GM19043 (cell line): ENCODE measurements at regions not wholly inside any gene's neighbourhood (a gene's known extent, or its start where the extent isn't known, plus 50 kb on each side); places are given as distances from the start of the nearest gene placed in this dataset.

Source experiments
- ATAC-seq: cut with Tn5 transposase; IDR thresholded peaks from one replicate; pipeline ENCODE4 v1.9.1; 2021; ENCODE audit warnings: low read depth; ENCODE audit not compliant: unreplicated experiment

GRCh38 chr14:48536318-48536717 lies 860.9 kb upstream of the MDGA2 start:
- ATAC-seq = no peak

- no peak for ATAC-seq
Observed at GRCh38 chr14:48527832-48528231, 852.4 kb upstream of the MDGA2 start.

- ATAC-seq = no peak
Observed at GRCh38 chr14:48526307-48526706, 850.9 kb upstream of the MDGA2 start.

GRCh38 chr14:48504921-48505320 lies 829.5 kb upstream of the MDGA2 start:
- ATAC-seq = no peak

- no peak for ATAC-seq
Observed at GRCh38 chr14:48490756-48491155, 815.4 kb upstream of the MDGA2 start.

- no peak for ATAC-seq
Observed at GRCh38 chr14:48473944-48474343, 798.5 kb upstream of the MDGA2 start.

GRCh38 chr14:48456051-48456450 lies 780.6 kb upstream of the MDGA2 start:
- ATAC-seq = no peak

- ATAC-seq = no peak
Observed at GRCh38 chr14:48454887-48455286, 779.5 kb upstream of the MDGA2 start.

- no peak for ATAC-seq
Observed at GRCh38 chr14:48452437-48452995, 777.1 kb upstream of the MDGA2 start.

GRCh38 chr14:48435221-48435620 lies 759.8 kb upstream of the MDGA2 start:
- no peak for ATAC-seq

GRCh38 chr14:48430805-48431204 lies 755.4 kb upstream of the MDGA2 start:
- no peak for ATAC-seq

- no peak for ATAC-seq
Observed at GRCh38 chr14:48429512-48429911, 754.1 kb upstream of the MDGA2 start.

- no peak for ATAC-seq
Observed at GRCh38 chr14:48417715-48418500, 742.5 kb upstream of the MDGA2 start.

GRCh38 chr14:48401321-48401720 lies 725.9 kb upstream of the MDGA2 start:
- no peak for ATAC-seq

GRCh38 chr14:48398675-48399282 lies 723.4 kb upstream of the MDGA2 start:
- ATAC-seq = no peak

- ATAC-seq = no peak
Observed at GRCh38 chr14:48391661-48392060, 716.3 kb upstream of the MDGA2 start.

- no peak for ATAC-seq
Observed at GRCh38 chr14:48390346-48390745, 714.9 kb upstream of the MDGA2 start.

- no peak for ATAC-seq
Observed at GRCh38 chr14:48384821-48385220, 709.4 kb upstream of the MDGA2 start.

- no peak for ATAC-seq
Observed at GRCh38 chr14:48382961-48383360, 707.6 kb upstream of the MDGA2 start.

GRCh38 chr14:48378541-48378940 lies 703.1 kb upstream of the MDGA2 start:
- ATAC-seq = no peak

- no peak for ATAC-seq
Observed at GRCh38 chr14:48373981-48374380, 698.6 kb upstream of the MDGA2 start.

GRCh38 chr14:48350971-48351370 lies 675.6 kb upstream of the MDGA2 start:
- no peak for ATAC-seq
